HEK293 (cell line): ENCODE measurements at regions not wholly inside any gene's neighbourhood (a gene's known extent, or its start where the extent isn't known, plus 50 kb on each side); places are given as distances from the start of the nearest gene placed in this dataset.

Source experiments
- CTCF ChIA-PET: fragments of 350-600 bp; formaldehyde crosslinking; extraction: SDS; loops from one replicate; lab custom pipeline; 2021; ENCODE audit warnings: antibody characterized with exemption; lab: Yijun Ruan, JAX
- POLR2A ChIA-PET: fragments of 300-600 bp; formaldehyde crosslinking; extraction: SDS; loops from one replicate; lab custom pipeline; 2020; ENCODE audit warnings: antibody characterized with exemption, inconsistent platforms; lab: Yijun Ruan, JAX
- H3K27ac ChIP-seq: fragments of 200-500 bp; sonication (Bioruptor generic); 2 replicates; pipeline ENCODE4 v1.5.1; 2014; ENCODE audit warnings: low read depth, low read length, control low read depth, inconsistent platforms; ENCODE audit errors: extremely low read depth
- H3K36me3 ChIP-seq, 2 experiments: fragments of 200-500 bp in 1 of 2; sonication (Bioruptor generic) in 1 of 2; 1 replicate in 1 of 2; 2 replicates in 1 of 2; pipeline ENCODE4 v1.5.1; 2014 to 2017; ENCODE audit warnings: inconsistent platforms in 2 of 2, low read length in 2 of 2; ENCODE audit not compliant: control insufficient read depth in 2 of 2, insufficient read depth in 1 of 2
- H3K4me1 ChIP-seq: fragments of 200-500 bp; sonication (Bioruptor generic); 2 replicates; pipeline ENCODE4 v1.5.1; 2014; ENCODE audit warnings: mild to moderate bottlenecking, low read length, inconsistent platforms; ENCODE audit not compliant: control insufficient read depth, insufficient read depth
- H3K4me3 ChIP-seq: 2 replicates; pipeline ENCODE4 v1.5.1; 2011; ENCODE audit warnings: low read depth, mild to moderate bottlenecking, control low read depth, low read length, moderate library complexity
- H3K9me3 ChIP-seq: fragments of 200-500 bp; sonication (Bioruptor generic); 2 replicates; pipeline ENCODE4 v1.5.1; 2014; ENCODE audit warnings: low read depth, low read length, inconsistent platforms; ENCODE audit not compliant: control insufficient read depth, insufficient read depth
- AEBP2 ChIP-seq: fragments of 450-650 bp; formaldehyde crosslinking; IDR thresholded peaks from 2 replicates; pipeline ENCODE4 v1.5.1; 2016; ENCODE audit warnings: missing biosample characterization, missing genetic modification characterization, borderline replicate concordance
- ATF2 ChIP-seq: fragments of 450-650 bp; formaldehyde crosslinking; IDR thresholded peaks from 2 replicates; pipeline ENCODE4 v1.5.1; 2016; ENCODE audit warnings: missing biosample characterization, missing genetic modification characterization, low read depth
- BCL11A ChIP-seq: fragments of 450-650 bp; formaldehyde crosslinking; IDR thresholded peaks from 2 replicates; pipeline ENCODE4 v1.5.1; 2016; ENCODE audit warnings: low read depth, missing biosample characterization, missing genetic modification characterization
- IKZF3 ChIP-seq: fragments of 450-650 bp; IDR thresholded peaks from 2 replicates; pipeline ENCODE4 v1.5.0; 2018; ENCODE audit warnings: missing biosample characterization, mild to moderate bottlenecking, missing genetic modification characterization, moderate library complexity
- INSM2 ChIP-seq: fragments of 450-650 bp; formaldehyde crosslinking; IDR thresholded peaks from 2 replicates; pipeline ENCODE4 v1.5.1; 2016; ENCODE audit warnings: missing biosample characterization, missing genetic modification characterization
- MEIS1 ChIP-seq: sonication (generic); formaldehyde crosslinking; IDR thresholded peaks from 2 replicates; pipeline ENCODE4 v1.8.1; 2022; ENCODE audit warnings: missing genetic modification reagents, mild to moderate bottlenecking, borderline replicate concordance
- PBX3 ChIP-seq: sonication (generic); formaldehyde crosslinking; IDR thresholded peaks from 2 replicates; pipeline ENCODE4 v1.8.1; 2022; ENCODE audit warnings: mild to moderate bottlenecking, moderate library complexity, missing genetic modification reagents
- PRDM1 ChIP-seq: fragments of 450-650 bp; formaldehyde crosslinking; IDR thresholded peaks from 2 replicates; pipeline ENCODE4; 2016; ENCODE audit warnings: missing biosample characterization, missing genetic modification characterization
- SCRT2 ChIP-seq: fragments of 450-650 bp; formaldehyde crosslinking; IDR thresholded peaks from 2 replicates; pipeline ENCODE4 v1.5.1; 2016; ENCODE audit warnings: missing biosample characterization, missing genetic modification characterization
- TCF7L2 ChIP-seq: IDR thresholded peaks from 2 replicates; pipeline ENCODE4 v1.6.1; 2011; ENCODE audit warnings: low read depth, mild to moderate bottlenecking, inconsistent platforms, low read length, moderate library complexity, borderline replicate concordance
- YY1 ChIP-seq: fragments of 450-650 bp; formaldehyde crosslinking; IDR thresholded peaks from 2 replicates; pipeline ENCODE4 v1.5.1; 2018; ENCODE audit warnings: missing biosample characterization, missing genetic modification characterization
- ZBTB11 ChIP-seq: fragments of 450-650 bp; formaldehyde crosslinking; conservative IDR thresholded peaks from 2 replicates; pipeline ENCODE4 v1.5.1; 2016; ENCODE audit warnings: low read depth, missing biosample characterization, missing genetic modification characterization
- ZNF133 ChIP-seq: fragments of 450-650 bp; formaldehyde crosslinking; IDR thresholded peaks from 2 replicates; pipeline ENCODE4 v1.5.1; 2016; ENCODE audit warnings: missing biosample characterization, missing genetic modification characterization
- ZNF2 ChIP-seq: fragments of 450-650 bp; formaldehyde crosslinking; IDR thresholded peaks from 2 replicates; pipeline ENCODE4 v1.5.1; 2016; ENCODE audit warnings: missing biosample characterization, missing genetic modification characterization
- ZNF473 ChIP-seq: fragments of 450-650 bp; formaldehyde crosslinking; IDR thresholded peaks from 2 replicates; pipeline ENCODE4 v1.5.1; 2017; ENCODE audit warnings: missing biosample characterization, missing genetic modification characterization
- ZNF658 ChIP-seq: fragments of 450-650 bp; formaldehyde crosslinking; IDR thresholded peaks from 2 replicates; pipeline ENCODE4; 2016; ENCODE audit warnings: missing biosample characterization, missing genetic modification characterization
- ZNF664 ChIP-seq: fragments of 450-650 bp; formaldehyde crosslinking; IDR thresholded peaks from 2 replicates; pipeline ENCODE4 v1.5.1; 2016; ENCODE audit warnings: missing biosample characterization, missing genetic modification characterization
- ZNF843 ChIP-seq: fragments of 450-650 bp; formaldehyde crosslinking; IDR thresholded peaks from 2 replicates; pipeline ENCODE4 v1.5.1; 2016; ENCODE audit warnings: missing biosample characterization, missing genetic modification characterization
- ZXDB ChIP-seq: fragments of 450-650 bp; formaldehyde crosslinking; IDR thresholded peaks from 2 replicates; pipeline ENCODE4 v1.5.1; 2016; ENCODE audit warnings: missing biosample characterization, missing genetic modification characterization
- TF ChIP-seq, protein P1 (sequence below): fragments of 450-650 bp; formaldehyde crosslinking; IDR thresholded peaks from 2 replicates; pipeline ENCODE4 v1.5.1; 2016; ENCODE audit warnings: missing biosample characterization, missing genetic modification characterization

DNA sequence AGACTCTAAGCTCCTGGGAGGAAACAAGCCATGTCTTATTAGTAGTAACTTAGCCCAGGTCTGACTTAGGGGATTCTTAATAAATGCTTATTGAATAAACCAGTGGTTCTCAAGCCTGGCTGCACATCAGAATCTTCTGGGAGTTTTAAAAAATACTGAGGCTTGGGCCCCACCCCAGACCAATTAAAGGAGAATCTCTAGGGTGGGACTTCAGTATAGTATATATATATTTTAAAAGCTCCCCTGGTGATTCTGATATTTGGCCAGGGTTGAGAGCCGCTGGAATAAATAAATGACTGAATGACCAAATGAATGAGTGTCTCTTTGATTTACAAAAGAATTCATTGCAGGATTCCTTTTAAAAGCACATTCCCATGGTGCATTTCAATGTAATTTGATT lies 151.5 kb upstream of the GSC start:
- TF ChIP-seq TCF7L2 (no peak), YY1 (no peak), ZNF843 (tag by site-specific recombination) (no peak), BCL11A (tag by site-specific recombination) (no peak), ZNF664 (tag by site-specific recombination) (no peak), INSM2 (tag by site-specific recombination) (no peak), MEIS1 (CRISPR knock-in tag) (no peak), IKZF3 (tag by site-specific recombination) (no peak), ZNF658 (no peak), PBX3 (CRISPR knock-in tag) (no peak), ZNF473 (tag by site-specific recombination) (no peak), AEBP2 (tag by site-specific recombination) (no peak), PRDM1 (tag by site-specific recombination) (no peak), ZXDB (no peak), ATF2 (tag by site-specific recombination) (no peak), SCRT2 (tag by site-specific recombination) (no peak), ZBTB11 (tag by site-specific recombination) (no peak), ZNF2 (tag by site-specific recombination) (no peak), ZNF133 (tag by site-specific recombination) (no peak)
- TF ChIP-seq, protein P1, sequence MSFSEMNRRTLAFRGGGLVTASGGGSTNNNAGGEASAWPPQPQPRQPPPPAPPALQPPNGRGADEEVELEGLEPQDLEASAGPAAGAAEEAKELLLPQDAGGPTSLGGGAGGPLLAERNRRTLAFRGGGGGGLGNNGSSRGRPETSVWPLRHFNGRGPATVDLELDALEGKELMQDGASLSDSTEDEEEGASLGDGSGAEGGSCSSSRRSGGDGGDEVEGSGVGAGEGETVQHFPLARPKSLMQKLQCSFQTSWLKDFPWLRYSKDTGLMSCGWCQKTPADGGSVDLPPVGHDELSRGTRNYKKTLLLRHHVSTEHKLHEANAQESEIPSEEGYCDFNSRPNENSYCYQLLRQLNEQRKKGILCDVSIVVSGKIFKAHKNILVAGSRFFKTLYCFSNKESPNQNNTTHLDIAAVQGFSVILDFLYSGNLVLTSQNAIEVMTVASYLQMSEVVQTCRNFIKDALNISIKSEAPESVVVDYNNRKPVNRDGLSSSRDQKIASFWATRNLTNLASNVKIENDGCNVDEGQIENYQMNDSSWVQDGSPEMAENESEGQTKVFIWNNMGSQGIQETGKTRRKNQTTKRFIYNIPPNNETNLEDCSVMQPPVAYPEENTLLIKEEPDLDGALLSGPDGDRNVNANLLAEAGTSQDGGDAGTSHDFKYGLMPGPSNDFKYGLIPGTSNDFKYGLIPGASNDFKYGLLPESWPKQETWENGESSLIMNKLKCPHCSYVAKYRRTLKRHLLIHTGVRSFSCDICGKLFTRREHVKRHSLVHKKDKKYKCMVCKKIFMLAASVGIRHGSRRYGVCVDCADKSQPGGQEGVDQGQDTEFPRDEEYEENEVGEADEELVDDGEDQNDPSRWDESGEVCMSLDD (tag by site-specific recombination) = no peak
- ChIA-PET CTCF (no interaction called here), POLR2A (no interaction called here)
- Histone ChIP-seq H3K27ac (no peak overlapping the region), H3K36me3 (no peaks in the 10 kb centered on the region), H3K4me1 (no peaks in the 10 kb centered on the region), H3K4me3 (no peak overlapping the region), H3K9me3 (no peaks in the 10 kb centered on the region)
